HUES48 (cell line): ENCODE measurements at regions not wholly inside any gene's neighbourhood (a gene's known extent, or its start where the extent isn't known, plus 50 kb on each side); places are given as distances from the start of the nearest gene placed in this dataset.

Experiments
- H3K27ac ChIP-seq: one replicate; pipeline ENCODE4 v1.7.0; 2013; ENCODE audit warnings: low read depth, low read length, inconsistent platforms
- H3K27me3 ChIP-seq: 2 replicates; pipeline ENCODE4 v1.6.1; 2013; ENCODE audit warnings: mild to moderate bottlenecking, low read length; ENCODE audit not compliant: control insufficient read depth, insufficient read depth
- H3K36me3 ChIP-seq: 2 replicates; pipeline ENCODE4 v1.6.1; 2013; ENCODE audit warnings: low read length; ENCODE audit not compliant: control insufficient read depth, insufficient read depth
- H3K4me1 ChIP-seq: 2 replicates; pipeline ENCODE4 v1.6.1; 2013; ENCODE audit warnings: mild to moderate bottlenecking, low read length; ENCODE audit not compliant: control insufficient read depth, insufficient read depth
- H3K4me3 ChIP-seq: 2 replicates; pipeline ENCODE4 v1.5.1; 2013; ENCODE audit warnings: mild to moderate bottlenecking, low read depth, low read length
- H3K9ac ChIP-seq: 2 replicates; pipeline ENCODE4 v1.6.1; 2013; ENCODE audit warnings: mild to moderate bottlenecking, low read depth, low read length, moderate library complexity
- H3K9me3 ChIP-seq: 2 replicates; pipeline ENCODE4 v1.6.1; 2013; ENCODE audit warnings: low read length; ENCODE audit not compliant: control insufficient read depth, insufficient read depth

GRCh38 chr12:89862511-89863445, 154.1 kb upstream of the ATP2B1 start:
- H3K9me3 ChIP-seq: no peaks in the 10 kb centered on the region
- no peak overlapping the region for H3K4me3 ChIP-seq
- H3K4me1 ChIP-seq: peaks cover 19% of the 10 kb centered on the region
- no peak overlapping the region for H3K9ac ChIP-seq
- H3K27me3 ChIP-seq: peaks cover 46% of the 10 kb centered on the region
- H3K36me3 ChIP-seq: no peaks in the 10 kb centered on the region
- no peak overlapping the region for H3K27ac ChIP-seq

DNA sequence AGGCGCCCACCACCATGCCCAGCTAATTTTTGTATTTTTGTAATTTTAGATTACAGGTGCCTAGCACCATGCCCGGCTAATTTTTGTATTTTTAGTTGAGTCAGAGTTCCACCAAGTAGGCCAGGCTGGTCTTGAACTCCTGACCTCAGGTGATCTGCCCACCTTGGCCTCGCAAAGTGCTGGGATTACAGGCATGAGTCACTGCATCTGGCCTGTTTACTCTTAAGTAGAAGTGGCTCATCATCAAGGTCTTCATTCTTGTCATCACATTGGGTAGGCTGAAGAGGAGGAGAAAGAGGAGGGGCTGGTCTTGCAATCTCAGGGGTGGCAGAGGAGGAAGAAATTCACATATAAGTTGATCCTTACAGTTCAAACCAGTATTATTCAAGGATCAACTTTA, 152.4 kb upstream of the ATP2B1 start:
- H3K4me1 ChIP-seq: peaks cover 19% of the 10 kb centered on the region
- no peak overlapping the region for H3K4me3 ChIP-seq
- no peaks in the 10 kb centered on the region for H3K36me3 ChIP-seq
- H3K27ac ChIP-seq: no peak overlapping the region
- H3K9ac ChIP-seq: no peak overlapping the region
- peaks cover 46% of the 10 kb centered on the region for H3K27me3 ChIP-seq
- H3K9me3 ChIP-seq: no peaks in the 10 kb centered on the region

DNA sequence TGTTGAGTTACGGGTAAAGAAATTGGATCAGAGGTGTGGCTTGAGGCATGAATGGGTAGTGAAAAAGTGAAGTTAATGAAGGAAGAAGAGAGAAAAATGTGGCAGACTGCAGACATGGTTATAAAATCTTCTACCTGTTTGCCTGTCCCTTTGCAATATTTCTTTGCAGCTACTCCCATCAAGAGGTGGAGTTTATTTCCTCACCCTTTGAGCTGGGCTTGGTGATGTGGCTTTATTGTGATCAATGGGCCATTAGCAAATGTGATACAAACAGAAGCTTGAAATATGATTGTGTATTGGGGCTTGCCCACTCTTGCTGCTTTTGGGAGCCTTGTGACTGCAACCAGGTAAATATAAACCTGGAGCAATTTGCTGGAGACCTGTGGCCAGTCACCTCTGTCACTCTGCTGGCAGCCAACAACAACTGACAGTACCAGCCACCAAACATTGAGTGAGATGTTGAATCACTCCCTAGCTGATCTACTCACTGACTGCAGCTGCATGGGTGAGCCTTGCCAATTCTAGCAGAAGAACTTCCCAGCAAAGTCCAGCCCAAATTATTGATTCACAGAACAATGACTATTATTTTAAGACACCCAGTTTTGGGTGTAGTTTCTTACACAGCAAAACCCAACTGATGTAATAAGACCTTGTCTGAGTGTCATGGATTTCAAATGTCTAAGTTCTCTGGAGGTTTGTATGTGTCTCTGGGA, 151.0 kb upstream of the ATP2B1 start:
- Histone ChIP-seq H3K27me3 (peaks cover 32% of the 10 kb centered on the region), H3K4me1 (peaks cover 17% of the 10 kb centered on the region), H3K27ac (no peak overlapping the region), H3K9me3 (no peaks in the 10 kb centered on the region), H3K9ac (no peak overlapping the region), H3K36me3 (no peaks in the 10 kb centered on the region), H3K4me3 (no peak overlapping the region)

DNA sequence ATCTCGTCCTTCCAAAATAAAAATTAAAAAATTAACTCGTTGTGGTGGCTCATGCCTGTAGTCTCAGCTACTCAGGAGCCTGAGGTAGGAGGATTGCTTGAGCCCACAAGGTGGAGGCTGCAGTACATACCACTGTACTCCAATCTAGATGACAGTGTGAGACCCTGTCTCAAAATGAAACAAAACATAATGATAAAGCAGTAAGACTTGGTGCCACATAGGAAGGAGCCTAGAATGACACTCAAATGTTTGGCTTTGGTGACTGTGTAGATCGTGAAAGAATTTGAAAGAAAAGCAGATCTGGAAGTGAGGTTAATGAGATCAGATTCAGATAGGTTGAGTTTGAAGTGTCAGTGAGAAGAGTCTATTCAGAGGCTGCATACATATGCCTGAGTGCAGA, 150.1 kb upstream of the ATP2B1 start:
- Histone ChIP-seq H3K9me3 (no peaks in the 10 kb centered on the region), H3K27ac (no peak overlapping the region), H3K27me3 (peaks cover 25% of the 10 kb centered on the region), H3K36me3 (no peaks in the 10 kb centered on the region), H3K4me1 (peaks cover 9% of the 10 kb centered on the region; the same call in 1 of the 2 replicates), H3K9ac (no peak overlapping the region), H3K4me3 (no peak overlapping the region)

DNA sequence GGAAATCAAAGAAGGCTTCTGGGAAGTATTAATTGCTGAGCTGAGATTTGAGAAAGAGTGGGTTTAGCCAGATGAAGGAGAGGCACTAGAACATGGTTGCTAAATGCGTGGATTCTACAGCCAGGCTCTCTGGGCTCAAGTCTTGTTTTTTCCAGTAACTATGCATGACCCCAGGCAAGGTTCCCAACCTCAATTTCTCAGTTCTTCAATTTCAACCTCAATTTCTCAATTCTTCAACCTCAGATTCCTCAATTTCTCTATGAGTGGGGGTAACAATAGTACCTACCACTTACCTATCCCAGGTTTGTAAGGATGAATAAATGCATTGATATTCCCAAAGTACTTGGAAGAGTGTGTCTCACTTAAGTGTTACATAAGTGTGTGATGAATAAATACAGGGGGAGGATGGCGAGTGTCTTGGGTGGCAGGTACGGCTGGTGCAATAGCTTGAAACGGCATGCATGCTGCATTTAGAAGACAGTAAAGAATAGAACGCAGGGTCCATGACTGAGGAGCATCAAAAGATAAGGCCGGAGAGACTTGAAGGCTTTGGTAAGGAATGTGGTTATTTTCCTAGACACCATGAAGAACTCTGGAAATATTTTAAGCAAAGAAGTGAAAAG, 149.1 kb upstream of the ATP2B1 start:
- H3K4me1 ChIP-seq: no peaks in the 10 kb centered on the region
- no peak overlapping the region for H3K4me3 ChIP-seq
- no peaks in the 10 kb centered on the region for H3K9me3 ChIP-seq
- peaks cover 15% of the 10 kb centered on the region for H3K27me3 ChIP-seq
- H3K27ac ChIP-seq: no peak overlapping the region
- H3K36me3 ChIP-seq: no peaks in the 10 kb centered on the region
- no peak overlapping the region for H3K9ac ChIP-seq

GRCh38 chr12:89856431-89856830, 147.8 kb upstream of the ATP2B1 start:
- H3K36me3 ChIP-seq: no peaks in the 10 kb centered on the region
- H3K27me3 ChIP-seq: peaks cover 2% of the 10 kb centered on the region; the same call in 1 of the 2 replicates
- no peaks in the 10 kb centered on the region for H3K4me1 ChIP-seq
- no peak overlapping the region for H3K4me3 ChIP-seq
- H3K27ac ChIP-seq: no peak overlapping the region
- H3K9me3 ChIP-seq: no peaks in the 10 kb centered on the region
- no peak overlapping the region for H3K9ac ChIP-seq

- Histone ChIP-seq H3K36me3 (no peaks in the 10 kb centered on the region), H3K9ac (no peak overlapping the region), H3K4me1 (no peaks in the 10 kb centered on the region), H3K4me3 (no peak overlapping the region), H3K9me3 (no peaks in the 10 kb centered on the region), H3K27me3 (no peaks in the 10 kb centered on the region), H3K27ac (no peak overlapping the region)
These were observed 140.1 kb upstream of the ATP2B1 start for GRCh38 chr12:89848732-89849131.

GRCh38 chr12:89846473-89847055, 137.9 kb upstream of the ATP2B1 start:
- H3K4me3 ChIP-seq: no peak overlapping the region
- H3K9ac ChIP-seq: no peak overlapping the region
- H3K4me1 ChIP-seq: no peaks in the 10 kb centered on the region
- no peaks in the 10 kb centered on the region for H3K36me3 ChIP-seq
- no peaks in the 10 kb centered on the region for H3K27me3 ChIP-seq
- H3K27ac ChIP-seq: no peak overlapping the region
- no peaks in the 10 kb centered on the region for H3K9me3 ChIP-seq

- H3K27ac ChIP-seq: no peak overlapping the region
- H3K9ac ChIP-seq: no peak overlapping the region
- H3K9me3 ChIP-seq: no peaks in the 10 kb centered on the region
- no peaks in the 10 kb centered on the region for H3K27me3 ChIP-seq
- H3K4me3 ChIP-seq: no peak overlapping the region
- H3K4me1 ChIP-seq: no peaks in the 10 kb centered on the region
- no peaks in the 10 kb centered on the region for H3K36me3 ChIP-seq
These were observed 137.1 kb upstream of the ATP2B1 start for GRCh38 chr12:89845767-89846166.

DNA sequence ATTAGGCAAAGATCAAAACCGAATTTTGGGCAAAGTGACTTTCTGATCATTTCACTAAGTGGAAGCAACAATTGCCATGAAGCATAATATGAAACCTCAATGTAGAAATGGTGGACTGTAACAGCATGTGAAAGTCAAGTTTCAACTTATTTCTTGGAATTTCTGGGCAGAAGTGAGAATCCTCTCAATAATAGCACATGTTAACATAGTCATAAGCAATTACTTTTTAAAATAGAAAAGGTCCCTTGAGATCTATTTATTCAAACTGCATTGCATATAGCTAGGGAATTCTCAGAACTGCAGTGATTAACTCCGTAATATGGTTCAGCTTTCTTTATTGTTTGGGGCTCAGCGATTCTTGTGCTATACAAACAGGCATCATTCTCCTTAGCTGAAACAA, 136.7 kb upstream of the ATP2B1 start:
- Histone ChIP-seq H3K27me3 (no peaks in the 10 kb centered on the region), H3K4me1 (no peaks in the 10 kb centered on the region), H3K27ac (no peak overlapping the region), H3K4me3 (no peak overlapping the region), H3K9me3 (no peaks in the 10 kb centered on the region), H3K36me3 (no peaks in the 10 kb centered on the region), H3K9ac (no peak overlapping the region)
